Fibroblast of the aortic adventitia (primary cell): ENCODE measurements at regions not wholly inside any gene's neighbourhood (a gene's known extent, or its start where the extent isn't known, plus 50 kb on each side); places are given as distances from the start of the nearest gene placed in this dataset.

Source experiments
- DNase-seq: peaks from one replicate; pipeline ENCODE4 v3.0.0-alpha.2; 2010; ENCODE audit warnings: low read depth
- H3K4me3 ChIP-seq: 2 replicates; pipeline ENCODE4 v1.5.1; 2011; ENCODE audit warnings: low read depth, mild to moderate bottlenecking, control low read depth, low read length, moderate library complexity
- CTCF ChIP-seq: IDR thresholded peaks from 2 replicates; pipeline ENCODE4 v1.5.1; 2011; ENCODE audit warnings: mild to moderate bottlenecking, low read length, control low read depth, inconsistent platforms; ENCODE audit not compliant: insufficient read depth

GRCh38 chr7:121797657-121798452 is 75.1 kb upstream of the PTPRZ1 start:
- no peak for TF ChIP-seq CTCF
- DNase-seq: peak; percentile 14
- H3K4me3 ChIP-seq: no peak overlapping the region

DNA sequence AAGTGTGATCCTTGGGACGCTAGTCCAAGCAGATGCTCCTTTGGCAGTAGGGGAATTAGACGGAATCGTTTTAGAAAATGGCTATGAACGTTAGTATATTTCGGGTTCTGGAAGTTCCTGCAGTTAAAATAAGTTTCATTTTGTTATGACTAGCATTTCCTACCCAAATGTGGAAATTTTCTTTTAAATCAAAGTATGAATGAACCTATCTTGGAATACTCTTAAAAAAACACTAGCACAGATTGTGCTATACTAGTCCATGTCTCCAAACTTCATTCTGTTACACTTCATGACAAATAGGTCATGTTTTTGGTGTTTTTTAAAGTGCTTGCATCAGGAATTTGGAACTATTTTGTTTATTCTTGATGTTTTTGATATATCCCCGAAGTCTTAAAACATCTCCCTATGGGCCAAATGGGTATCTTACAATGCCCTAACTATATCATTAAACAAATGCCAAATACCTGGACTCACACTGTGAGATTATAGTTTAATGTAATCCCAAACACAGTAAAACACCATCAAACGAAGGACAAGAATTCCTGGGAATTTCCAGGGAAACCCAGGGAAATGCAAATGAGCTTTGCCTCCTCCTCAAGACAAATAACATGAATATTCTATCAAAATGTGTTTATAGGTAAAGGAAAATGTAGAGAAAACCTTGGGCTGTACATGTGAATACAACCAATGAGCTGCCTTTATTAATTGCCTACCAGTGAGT is 75.9 kb upstream of the PTPRZ1 start:
- no peak for DNase-seq
- H3K4me3 ChIP-seq: no peak overlapping the region
- no peak for TF ChIP-seq CTCF

DNA sequence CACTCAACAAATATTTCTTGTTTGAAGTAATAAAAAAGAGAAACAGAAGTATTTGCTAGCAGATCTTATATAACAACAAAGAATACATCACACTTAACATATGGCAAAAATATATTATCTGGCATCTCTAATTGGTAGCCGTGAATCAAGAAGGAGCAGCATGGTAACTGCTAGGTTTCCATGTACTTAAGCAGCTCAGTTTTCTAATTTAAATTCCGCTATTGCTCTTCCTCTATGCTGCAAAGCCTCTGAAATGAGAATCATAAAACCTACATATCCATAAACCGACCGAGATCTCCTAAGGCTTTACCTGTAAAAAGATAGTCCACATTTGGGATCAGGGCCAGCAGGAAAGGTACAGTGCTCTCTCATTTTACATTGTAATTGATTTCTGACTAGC is 76.6 kb upstream of the PTPRZ1 start:
- DNase-seq: no peak
- H3K4me3 ChIP-seq: no peak overlapping the region
- TF ChIP-seq CTCF: no peak

DNA sequence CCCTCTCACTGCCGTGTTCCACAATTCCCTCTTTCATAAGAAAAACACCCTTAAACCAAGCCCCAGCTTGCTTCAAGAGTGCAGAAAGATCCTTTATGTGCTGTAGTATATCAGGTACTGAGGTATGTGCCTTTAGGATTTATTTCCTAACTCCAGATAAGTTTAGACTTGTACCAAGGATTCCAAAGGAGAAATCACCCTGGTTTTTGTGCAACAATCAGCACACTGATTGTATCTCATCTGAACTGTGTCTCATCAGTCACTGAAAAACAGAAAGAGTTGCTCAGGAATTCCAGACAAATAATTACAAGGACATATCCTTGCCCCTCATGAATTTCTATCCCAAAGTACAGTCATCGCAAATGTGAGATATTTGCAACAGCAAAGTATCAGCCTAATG is 77.2 kb upstream of the PTPRZ1 start:
- DNase-seq: no peak
- no peak for TF ChIP-seq CTCF
- H3K4me3 ChIP-seq: no peak overlapping the region

GRCh38 chr7:121793716-121794115 is 79.2 kb upstream of the PTPRZ1 start:
- no peak for DNase-seq
- TF ChIP-seq CTCF: no peak
- H3K4me3 ChIP-seq: no peak overlapping the region

DNA sequence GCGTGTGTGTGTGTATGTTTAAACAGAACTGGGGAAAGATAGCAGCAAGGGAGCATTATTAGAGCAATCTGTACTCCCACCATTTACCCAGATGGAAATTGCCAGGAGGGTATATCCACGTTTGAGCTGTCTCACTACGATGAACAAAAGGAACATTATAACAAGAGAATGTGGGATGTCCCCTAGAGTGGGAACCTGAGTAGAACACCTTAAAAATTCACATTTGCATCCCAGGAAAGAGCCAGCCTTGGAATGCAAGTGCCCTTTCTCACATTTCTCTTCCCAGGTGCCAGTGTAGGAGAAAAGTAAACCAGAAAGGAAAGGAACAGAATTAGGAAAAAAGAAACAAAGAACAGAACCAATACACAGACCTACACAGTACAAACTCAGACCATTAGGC is 95.3 kb upstream of the PTPRZ1 start:
- DNase-seq: no peak
- no peak for TF ChIP-seq CTCF
- H3K4me3 ChIP-seq: no peak overlapping the region

GRCh38 chr7:121774563-121774962 is 98.4 kb upstream of the PTPRZ1 start:
- no peak for DNase-seq
- no peak for TF ChIP-seq CTCF
- H3K4me3 ChIP-seq: no peak overlapping the region
